HepG2 (cell line): ENCODE measurements at regions not wholly inside any gene's neighbourhood (a gene's known extent, or its start where the extent isn't known, plus 50 kb on each side); places are given as distances from the start of the nearest gene placed in this dataset.

ENCODE experiments used
- ARHGAP35 ChIP-seq: sonication (generic); formaldehyde crosslinking; IDR thresholded peaks from 2 replicates; pipeline ENCODE4 v1.9.0; 2022; ENCODE audit warnings: mild to moderate bottlenecking, inconsistent platforms, moderate library complexity, missing genetic modification reagents, borderline replicate concordance
- ELF1 ChIP-seq: sonication (generic); formaldehyde crosslinking; IDR thresholded peaks from 2 replicates; pipeline ENCODE4 v1.4.0; 2020; ENCODE audit warnings: missing genetic modification reagents
- PHF21A ChIP-seq: sonication (generic); formaldehyde crosslinking; IDR thresholded peaks from 2 replicates; pipeline ENCODE4 v1.5.0; 2020; ENCODE audit warnings: mild to moderate bottlenecking, missing genetic modification reagents
- TBP ChIP-seq: sonication (generic); formaldehyde crosslinking; IDR thresholded peaks from 2 replicates; pipeline ENCODE4 v1.5.0; 2020; ENCODE audit warnings: missing genetic modification reagents
- ZNF382 ChIP-seq: sonication (generic); formaldehyde crosslinking; IDR thresholded peaks from 2 replicates; pipeline ENCODE4 v1.5.0; 2020; ENCODE audit warnings: missing genetic modification reagents, mild to moderate bottlenecking, borderline replicate concordance
- ZNF432 ChIP-seq: sonication (generic); formaldehyde crosslinking; IDR thresholded peaks from 2 replicates; pipeline ENCODE4 v1.5.0; 2020; ENCODE audit warnings: missing genetic modification reagents, mild to moderate bottlenecking, borderline replicate concordance
- ZNF737 ChIP-seq: sonication (generic); formaldehyde crosslinking; IDR thresholded peaks from 2 replicates; pipeline ENCODE4 v1.5.0; 2020; ENCODE audit warnings: missing genetic modification reagents, mild to moderate bottlenecking, borderline replicate concordance
- ZSCAN30 ChIP-seq: sonication (generic); formaldehyde crosslinking; IDR thresholded peaks from 2 replicates; pipeline ENCODE4 v1.5.0; 2020; ENCODE audit warnings: mild to moderate bottlenecking, missing genetic modification reagents
- TF ChIP-seq, protein P1 (sequence below): sonication (generic); formaldehyde crosslinking; IDR thresholded peaks from 2 replicates; pipeline ENCODE4 v1.5.0; 2020; ENCODE audit warnings: missing genetic modification reagents
- TF ChIP-seq, protein P2 (sequence below): sonication (generic); formaldehyde crosslinking; IDR thresholded peaks from 2 replicates; pipeline ENCODE4 v1.4.0; 2020; ENCODE audit warnings: missing genetic modification reagents
- TF ChIP-seq, protein P3 (sequence below): sonication (generic); formaldehyde crosslinking; IDR thresholded peaks from 2 replicates; pipeline ENCODE4 v1.4.0; 2020; ENCODE audit warnings: mild to moderate bottlenecking, low read depth, missing genetic modification reagents
- TF ChIP-seq, protein P4 (sequence below): sonication (generic); formaldehyde crosslinking; IDR thresholded peaks from 2 replicates; pipeline ENCODE4 v1.4.0; 2020; ENCODE audit warnings: low read depth, mild to moderate bottlenecking, missing genetic modification reagents
- TF ChIP-seq, protein P5 (sequence below): sonication (generic); formaldehyde crosslinking; IDR thresholded peaks from 2 replicates; pipeline ENCODE4 v1.8.1; 2023; ENCODE audit warnings: mild to moderate bottlenecking, missing genetic modification reagents

DNA sequence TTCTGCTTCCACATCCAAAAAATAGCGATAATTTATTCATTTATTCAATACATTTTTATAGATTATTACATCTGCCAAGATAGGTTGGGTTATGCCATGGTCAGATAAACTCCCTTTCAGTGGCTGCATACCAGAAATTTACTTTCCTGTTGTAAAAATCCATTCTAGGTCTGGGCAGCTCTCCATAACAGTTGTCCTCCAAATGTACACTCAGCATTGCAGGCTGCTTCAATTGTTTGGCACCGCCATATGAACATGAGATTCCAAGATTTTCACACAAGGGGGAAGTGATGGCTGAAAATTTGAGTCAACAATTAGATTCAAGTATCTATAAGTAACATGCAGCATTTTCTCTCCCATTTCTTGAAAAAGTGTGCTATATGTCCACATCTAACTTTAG is 568.7 kb downstream of the ETV1 start (continued):
- TF ChIP-seq ZNF737 (no peak), ZNF382 (CRISPR knock-in tag) (no peak), PHF21A (no peak), ZSCAN30 (CRISPR knock-in tag) (no peak), ELF1 (CRISPR knock-in tag) (no peak), TBP (no peak), ARHGAP35 (CRISPR knock-in tag) (no peak), ZNF432 (CRISPR knock-in tag) (no peak)
- TF ChIP-seq, protein P1, sequence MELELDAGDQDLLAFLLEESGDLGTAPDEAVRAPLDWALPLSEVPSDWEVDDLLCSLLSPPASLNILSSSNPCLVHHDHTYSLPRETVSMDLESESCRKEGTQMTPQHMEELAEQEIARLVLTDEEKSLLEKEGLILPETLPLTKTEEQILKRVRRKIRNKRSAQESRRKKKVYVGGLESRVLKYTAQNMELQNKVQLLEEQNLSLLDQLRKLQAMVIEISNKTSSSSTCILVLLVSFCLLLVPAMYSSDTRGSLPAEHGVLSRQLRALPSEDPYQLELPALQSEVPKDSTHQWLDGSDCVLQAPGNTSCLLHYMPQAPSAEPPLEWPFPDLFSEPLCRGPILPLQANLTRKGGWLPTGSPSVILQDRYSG (CRISPR knock-in tag) = no peak
- TF ChIP-seq, protein P2, sequence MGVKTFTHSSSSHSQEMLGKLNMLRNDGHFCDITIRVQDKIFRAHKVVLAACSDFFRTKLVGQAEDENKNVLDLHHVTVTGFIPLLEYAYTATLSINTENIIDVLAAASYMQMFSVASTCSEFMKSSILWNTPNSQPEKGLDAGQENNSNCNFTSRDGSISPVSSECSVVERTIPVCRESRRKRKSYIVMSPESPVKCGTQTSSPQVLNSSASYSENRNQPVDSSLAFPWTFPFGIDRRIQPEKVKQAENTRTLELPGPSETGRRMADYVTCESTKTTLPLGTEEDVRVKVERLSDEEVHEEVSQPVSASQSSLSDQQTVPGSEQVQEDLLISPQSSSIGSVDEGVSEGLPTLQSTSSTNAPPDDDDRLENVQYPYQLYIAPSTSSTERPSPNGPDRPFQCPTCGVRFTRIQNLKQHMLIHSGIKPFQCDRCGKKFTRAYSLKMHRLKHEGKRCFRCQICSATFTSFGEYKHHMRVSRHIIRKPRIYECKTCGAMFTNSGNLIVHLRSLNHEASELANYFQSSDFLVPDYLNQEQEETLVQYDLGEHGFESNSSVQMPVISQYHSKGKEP (CRISPR knock-in tag) = no peak
- TF ChIP-seq, protein P3, sequence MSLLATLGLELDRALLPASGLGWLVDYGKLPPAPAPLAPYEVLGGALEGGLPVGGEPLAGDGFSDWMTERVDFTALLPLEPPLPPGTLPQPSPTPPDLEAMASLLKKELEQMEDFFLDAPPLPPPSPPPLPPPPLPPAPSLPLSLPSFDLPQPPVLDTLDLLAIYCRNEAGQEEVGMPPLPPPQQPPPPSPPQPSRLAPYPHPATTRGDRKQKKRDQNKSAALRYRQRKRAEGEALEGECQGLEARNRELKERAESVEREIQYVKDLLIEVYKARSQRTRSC (CRISPR knock-in tag) = no peak
- TF ChIP-seq, protein P4, sequence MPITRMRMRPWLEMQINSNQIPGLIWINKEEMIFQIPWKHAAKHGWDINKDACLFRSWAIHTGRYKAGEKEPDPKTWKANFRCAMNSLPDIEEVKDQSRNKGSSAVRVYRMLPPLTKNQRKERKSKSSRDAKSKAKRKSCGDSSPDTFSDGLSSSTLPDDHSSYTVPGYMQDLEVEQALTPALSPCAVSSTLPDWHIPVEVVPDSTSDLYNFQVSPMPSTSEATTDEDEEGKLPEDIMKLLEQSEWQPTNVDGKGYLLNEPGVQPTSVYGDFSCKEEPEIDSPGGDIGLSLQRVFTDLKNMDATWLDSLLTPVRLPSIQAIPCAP = no peak
- TF ChIP-seq, protein P5, sequence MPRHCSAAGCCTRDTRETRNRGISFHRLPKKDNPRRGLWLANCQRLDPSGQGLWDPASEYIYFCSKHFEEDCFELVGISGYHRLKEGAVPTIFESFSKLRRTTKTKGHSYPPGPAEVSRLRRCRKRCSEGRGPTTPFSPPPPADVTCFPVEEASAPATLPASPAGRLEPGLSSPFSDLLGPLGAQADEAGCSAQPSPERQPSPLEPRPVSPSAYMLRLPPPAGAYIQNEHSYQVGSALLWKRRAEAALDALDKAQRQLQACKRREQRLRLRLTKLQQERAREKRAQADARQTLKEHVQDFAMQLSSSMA (CRISPR knock-in tag) = no peak
